ENCODE measurements at regions not wholly inside any gene's neighbourhood (a gene's known extent, or its start where the extent isn't known, plus 50 kb on each side); places are given as distances from the start of the nearest gene placed in this dataset.
"Not testable (repeated sequence)": the region's sequence is repeated elsewhere in the genome, so short reads cannot be mapped to it uniquely, and the experiment has no call there.

DNA sequence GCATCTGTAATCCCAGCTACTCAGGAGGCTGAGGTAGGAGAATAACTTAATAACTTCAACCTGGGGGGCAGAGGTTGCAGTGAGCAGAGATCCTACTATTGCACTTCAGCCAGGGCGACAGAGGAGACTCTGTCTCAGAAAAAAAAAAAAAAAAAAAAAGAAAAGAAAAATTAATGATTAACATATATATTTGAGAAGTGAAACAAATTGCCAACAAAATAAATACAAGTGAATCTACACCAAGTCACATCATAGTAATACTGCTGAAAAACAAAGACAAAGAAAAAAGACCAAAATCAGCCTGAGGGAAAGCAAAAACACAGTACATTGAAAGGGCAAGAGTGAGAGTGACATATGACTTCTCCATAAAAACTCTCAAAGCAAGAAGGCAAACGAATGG is 123.7 kb downstream of the CASP12 start:
- no peak overlapping the region for H3K27ac ChIP-seq (ENCODE audit: low read length)
- no peak overlapping the region for H3K4me2 ChIP-seq (ENCODE audit: low read length)

GRCh38 chr11:104772806-104773241 is 125.4 kb downstream of the CASP12 start:
- H3K4me1 ChIP-seq (ENCODE audit: insufficient read depth, low read length), result peaks cover 38% of the 10 kb centered on the region
- POLR2A ChIA-PET (ENCODE audit: unreplicated experiment), result no interaction called here
- intact Hi-C loops (cut with micrococcal nuclease), result loop anchor here (5.0 kb wide), 3 partner anchors 106 to 166 kb away; no protein-coding TSS in a partner anchor
- H3K9me2 ChIP-seq (replicated peaks; ENCODE audit: low read length), result no peaks in the 10 kb centered on the region
- H3K4me3 ChIP-seq (ENCODE audit: low read length), result no peak overlapping the region
- H3K9me3 ChIP-seq (ENCODE audit: low read length), result no peaks in the 10 kb centered on the region
- DNase-seq, result peak; percentile 93
- no peaks in the 10 kb centered on the region for H4K20me1 ChIP-seq (ENCODE audit: low read length)
- no peaks in the 10 kb centered on the region for H3K36me3 ChIP-seq (ENCODE audit: low read depth, low read length)
- H3K27me3 ChIP-seq (ENCODE audit: low read length), result no peaks in the 10 kb centered on the region
- H3K27ac ChIP-seq (ENCODE audit: low read length), result peak overlapping the region; percentile 27
- no peaks in the 10 kb centered on the region for H3K79me2 ChIP-seq (ENCODE audit: low read length)
- no peak overlapping the region for H3K9ac ChIP-seq (ENCODE audit: low read length)
- CTCF ChIA-PET, result no interaction called here
- H3K4me2 ChIP-seq (ENCODE audit: low read length), result peak overlapping the region; percentile 50
- peak; percentile 98 for ATAC-seq
- no TSS peak for BruUV-seq (replicated peaks)
- H2AFZ ChIP-seq (ENCODE audit: low read length), result no peak overlapping the region
- TF ChIP-seq EZH2phosphoT487 (IDR thresholded peaks at IDR 0.05; ENCODE audit: borderline replicate concordance, low read length), result no peak
- TF ChIP-seq CTCF (conservative IDR thresholded peaks at IDR 0.05; ENCODE audit: low read depth, low read length), result no peak
- TF ChIP-seq EZH2 (IDR thresholded peaks at IDR 0.05; ENCODE audit: low read length, unreplicated experiment), result no peak
- peaks cover 4% of the 10 kb centered on the region for H3F3A ChIP-seq (ENCODE audit: low read length, unreplicated experiment)

More for the DNA sequence above, 123.7 kb downstream of the CASP12 start:
- Histone ChIP-seq H4K20me1 (ENCODE audit: low read length) (no peaks in the 10 kb centered on the region), H3K4me3 (ENCODE audit: low read length) (no peak overlapping the region), H3K9me3 (ENCODE audit: low read length) (no peaks in the 10 kb centered on the region), H3K27me3 (ENCODE audit: low read length) (no peaks in the 10 kb centered on the region), H2AFZ (ENCODE audit: low read length) (no peak overlapping the region), H3K9me2 (replicated peaks; ENCODE audit: low read length) (no peaks in the 10 kb centered on the region), H3F3A (ENCODE audit: low read length, unreplicated experiment) (peaks cover 4% of the 10 kb centered on the region), H3K36me3 (ENCODE audit: low read depth, low read length) (no peaks in the 10 kb centered on the region), H3K9ac (ENCODE audit: low read length) (no peak overlapping the region), H3K79me2 (ENCODE audit: low read length) (no peaks in the 10 kb centered on the region), H3K4me1 (ENCODE audit: insufficient read depth, low read length) (peaks cover 38% of the 10 kb centered on the region)
- no TSS peak for BruUV-seq (replicated peaks)
- ATAC-seq, result no peak
- no peak for DNase-seq
- no peak for TF ChIP-seq EZH2phosphoT487 (IDR thresholded peaks at IDR 0.05; ENCODE audit: borderline replicate concordance, low read length)
- no peak for TF ChIP-seq CTCF (conservative IDR thresholded peaks at IDR 0.05; ENCODE audit: low read depth, low read length)
- no peak for TF ChIP-seq EZH2 (IDR thresholded peaks at IDR 0.05; ENCODE audit: low read length, unreplicated experiment)
- intact Hi-C loops (cut with micrococcal nuclease), result loop anchor here (5.0 kb wide), 3 partner anchors 107 to 167 kb away; no protein-coding TSS in a partner anchor
- CTCF ChIA-PET, result no interaction called here
- POLR2A ChIA-PET (ENCODE audit: unreplicated experiment), result no interaction called here

DNA sequence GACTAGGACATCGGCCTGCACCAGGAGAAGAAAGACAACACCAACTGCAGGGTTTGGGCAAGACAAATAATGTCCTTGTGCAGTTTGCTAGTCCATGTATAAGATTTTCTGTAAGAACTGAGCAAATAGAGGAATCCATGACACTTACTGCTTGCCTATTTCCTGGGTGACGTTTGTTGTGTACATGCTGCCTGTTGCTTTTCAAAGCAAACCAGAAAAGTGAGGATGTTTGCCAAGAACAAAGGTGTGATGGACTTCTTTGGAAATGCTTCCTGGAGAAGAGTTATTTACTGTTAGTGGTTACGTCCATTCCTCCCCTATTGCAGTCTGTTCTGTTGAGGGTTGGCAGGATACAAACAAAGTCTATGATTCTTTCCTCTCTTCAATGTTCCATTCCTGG is 126.5 kb downstream of the CASP12 start:
- POLR2A ChIA-PET (ENCODE audit: unreplicated experiment), result interaction anchor here (0.7 kb wide), 1 partner anchor 79 kb away, joined by 4 read pairs; no protein-coding TSS in a partner anchor

GRCh38 chr11:104771046-104771445 is 127.2 kb downstream of the CASP12 start:
- H3K27ac ChIP-seq (ENCODE audit: low read length); H3K9ac ChIP-seq (ENCODE audit: low read length); H3K79me2 ChIP-seq (ENCODE audit: low read length); H4K20me1 ChIP-seq (ENCODE audit: low read length); H3K4me2 ChIP-seq (ENCODE audit: low read length); BruUV-seq (replicated peaks); ATAC-seq; H3K27me3 ChIP-seq (ENCODE audit: low read length); CTCF ChIA-PET; H3K9me3 ChIP-seq (ENCODE audit: low read length); H3F3A ChIP-seq (ENCODE audit: low read length, unreplicated experiment); DNase-seq; H3K9me2 ChIP-seq (replicated peaks; ENCODE audit: low read length); H3K36me3 ChIP-seq (ENCODE audit: low read depth, low read length); H3K4me3 ChIP-seq (ENCODE audit: low read length): not testable (repeated sequence)
- Histone ChIP-seq H3K4me1 (ENCODE audit: insufficient read depth, low read length) (peaks cover 25% of the 10 kb centered on the region), H2AFZ (ENCODE audit: low read length) (peak overlapping the region; percentile 9; the same call in 1 of the 2 replicates)
- intact Hi-C loops (cut with micrococcal nuclease), result loop anchor here (5.0 kb wide), 3 partner anchors 104 to 164 kb away; no protein-coding TSS in a partner anchor
- POLR2A ChIA-PET (ENCODE audit: unreplicated experiment), result interaction anchor here (0.7 kb wide), 1 partner anchor 79 kb away, joined by 4 read pairs; no protein-coding TSS in a partner anchor

More for the DNA sequence above, 126.5 kb downstream of the CASP12 start:
- no peak overlapping the region for H3K4me3 ChIP-seq (ENCODE audit: low read length)
- H3K27ac ChIP-seq (ENCODE audit: low read length), result no peak overlapping the region
- H3K79me2 ChIP-seq (ENCODE audit: low read length), result no peaks in the 10 kb centered on the region
- peaks cover 32% of the 10 kb centered on the region for H3K4me1 ChIP-seq (ENCODE audit: insufficient read depth, low read length)
- no peak for TF ChIP-seq EZH2 (IDR thresholded peaks at IDR 0.05; ENCODE audit: low read length, unreplicated experiment)
- no peak for TF ChIP-seq CTCF (conservative IDR thresholded peaks at IDR 0.05; ENCODE audit: low read depth, low read length)
- TF ChIP-seq EZH2phosphoT487 (IDR thresholded peaks at IDR 0.05; ENCODE audit: borderline replicate concordance, low read length), result no peak
- CTCF ChIA-PET, result no interaction called here
- ATAC-seq (no peak), DNase-seq (peak; percentile 85)
- no peaks in the 10 kb centered on the region for H4K20me1 ChIP-seq (ENCODE audit: low read length)
- H3K9me2 ChIP-seq (replicated peaks; ENCODE audit: low read length), result no peaks in the 10 kb centered on the region
- no TSS peak for BruUV-seq (replicated peaks)
- intact Hi-C loops (cut with micrococcal nuclease), result loop anchor here (5.0 kb wide), 3 partner anchors 104 to 164 kb away; no protein-coding TSS in a partner anchor
- peaks cover 4% of the 10 kb centered on the region for H3F3A ChIP-seq (ENCODE audit: low read length, unreplicated experiment)
- no peaks in the 10 kb centered on the region for H3K36me3 ChIP-seq (ENCODE audit: low read depth, low read length)
- H2AFZ ChIP-seq (ENCODE audit: low read length), result peak overlapping the region; percentile 9; the same call in 1 of the 2 replicates
- H3K9me3 ChIP-seq (ENCODE audit: low read length), result no peaks in the 10 kb centered on the region
- H3K9ac ChIP-seq (ENCODE audit: low read length), result no peak overlapping the region
- H3K27me3 ChIP-seq (ENCODE audit: low read length), result no peaks in the 10 kb centered on the region
- H3K4me2 ChIP-seq (ENCODE audit: low read length), result no peak overlapping the region

All from PC-3 (cell line).